HepG2 (cell line): ENCODE measurements at regions not wholly inside any gene's neighbourhood (a gene's known extent, or its start where the extent isn't known, plus 50 kb on each side); places are given as distances from the start of the nearest gene placed in this dataset.

Source experiments
- GABPA ChIP-seq, 2 experiments: IDR thresholded peaks; 2 replicates each; pipeline ENCODE4 v1.6.1; 2011 to 2016; ENCODE audit warnings: low read depth in 2 of 2, low read length in 1 of 2, missing biosample characterization in 1 of 2, missing genetic modification characterization in 1 of 2
- HCFC1 ChIP-seq: fragments of 150-350 bp; IDR thresholded peaks from 2 replicates; pipeline ENCODE4 v1.6.1; 2014; ENCODE audit warnings: low read depth, low read length
- HNRNPK ChIP-seq: fragments of 200-400 bp; formaldehyde crosslinking; IDR thresholded peaks from 2 replicates; pipeline ENCODE4 v1.6.1; 2018; ENCODE audit warnings: low read length, low read depth, moderate library complexity, mild to moderate bottlenecking; ENCODE audit not compliant: poor library complexity, severe bottlenecking
- MTF2 ChIP-seq: sonication (generic); formaldehyde crosslinking; IDR thresholded peaks from 2 replicates; pipeline ENCODE4 v1.5.0; 2020; ENCODE audit warnings: missing genetic modification reagents, borderline replicate concordance
- SOX13 ChIP-seq, 3 experiments: fragments of 450-650 bp in 1 of 3; sonication (generic) in 1 of 3; formaldehyde crosslinking in 1 of 3; IDR thresholded peaks in 2 of 3; conservative IDR thresholded peaks in 1 of 3; 2 replicates each; pipeline versions ENCODE4 v1.5.0 to v1.6.1; 2016 to 2020; ENCODE audit warnings: antibody characterized with exemption in 1 of 3, mild to moderate bottlenecking in 1 of 3, missing compliant biosample characterization in 1 of 3, missing genetic modification reagents in 1 of 3, moderate library complexity in 1 of 3
- SP140L ChIP-seq: sonication (generic); formaldehyde crosslinking; IDR thresholded peaks from 2 replicates; pipeline ENCODE4 v1.4.0; 2020; ENCODE audit warnings: missing genetic modification reagents, borderline replicate concordance
- TCF12 ChIP-seq, 2 experiments: fragments of 450-650 bp in 1 of 2; sonication (generic) in 1 of 2; formaldehyde crosslinking in 1 of 2; IDR thresholded peaks; 2 replicates each; pipeline versions ENCODE4 v1.6.1 to v1.8.0; 2017 to 2022; ENCODE audit warnings: antibody characterized with exemption in 1 of 2, mild to moderate bottlenecking in 1 of 2, missing genetic modification reagents in 1 of 2, moderate library complexity in 1 of 2
- TCF7 ChIP-seq: sonication (generic); IDR thresholded peaks from 2 replicates; pipeline ENCODE4 v1.6.1; 2016; ENCODE audit warnings: antibody characterized with exemption, low read depth
- ZBTB3 ChIP-seq: sonication (generic); formaldehyde crosslinking; IDR thresholded peaks from 2 replicates; pipeline ENCODE4 v1.4.0; 2020; ENCODE audit warnings: low read depth, mild to moderate bottlenecking, moderate library complexity, missing genetic modification reagents, borderline replicate concordance
- TF ChIP-seq, protein P1 (sequence below): sonication (generic); formaldehyde crosslinking; IDR thresholded peaks from 2 replicates; pipeline ENCODE4 v1.5.0; 2020; ENCODE audit warnings: mild to moderate bottlenecking, missing genetic modification reagents, moderate library complexity
- TF ChIP-seq, protein P2 (sequence below): IDR thresholded peaks from 2 replicates; pipeline ENCODE4 v1.6.1; 2012; ENCODE audit warnings: inconsistent platforms
- TF ChIP-seq, protein P3 (sequence below): sonication (generic); formaldehyde crosslinking; conservative IDR thresholded peaks from 2 replicates; pipeline ENCODE4 v1.4.0; 2020; ENCODE audit warnings: missing genetic modification reagents
- TF ChIP-seq, protein P4 (sequence below): IDR thresholded peaks from 2 replicates; pipeline ENCODE4 v1.6.1; 2016

DNA sequence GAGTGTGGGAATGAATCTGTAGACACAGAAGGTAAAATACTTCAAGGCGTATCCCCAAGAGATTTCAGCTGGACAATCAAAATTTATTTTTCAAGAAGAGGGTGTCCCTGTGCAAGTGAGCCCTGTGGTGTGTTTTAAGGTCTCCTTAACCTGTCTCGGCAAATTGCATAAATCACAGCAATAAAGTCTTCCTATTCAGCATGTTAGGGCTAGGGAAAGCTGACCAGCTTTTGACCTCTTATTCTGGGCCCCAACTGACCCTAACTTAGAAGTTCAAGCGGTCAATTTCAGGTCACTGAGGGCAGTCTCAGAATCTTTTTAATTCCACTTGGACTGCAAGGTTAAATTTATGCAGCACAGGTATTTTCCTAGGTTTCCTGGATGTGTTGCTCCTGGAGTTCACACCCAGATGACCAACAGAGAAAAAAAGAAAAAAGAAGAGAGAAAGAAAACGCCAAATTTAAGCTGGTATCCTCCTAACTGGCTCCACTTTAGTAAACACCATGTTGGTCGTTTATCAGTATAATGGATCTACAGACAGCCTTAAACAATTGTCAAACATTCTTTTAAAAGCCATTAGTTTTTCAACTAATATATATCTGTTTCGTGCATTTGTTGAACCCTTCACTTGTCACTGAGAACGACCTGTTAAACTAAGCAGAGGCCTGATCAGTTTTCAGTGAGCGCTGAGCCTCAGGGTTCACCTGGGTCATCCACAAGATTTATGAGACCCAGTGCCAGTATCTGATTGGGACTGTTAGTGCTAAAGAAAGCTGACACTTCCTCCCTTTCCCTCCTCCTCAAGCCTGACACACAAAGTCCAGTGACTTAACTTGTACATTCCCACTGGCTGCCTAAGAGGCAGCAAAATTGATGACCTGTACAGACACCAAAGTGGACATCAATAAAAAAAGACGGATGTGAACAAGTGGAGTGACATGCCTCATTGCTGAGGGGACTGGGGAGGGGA, 546.1 kb downstream of the NR2F1-AS1 start:
- TF ChIP-seq, protein P1, sequence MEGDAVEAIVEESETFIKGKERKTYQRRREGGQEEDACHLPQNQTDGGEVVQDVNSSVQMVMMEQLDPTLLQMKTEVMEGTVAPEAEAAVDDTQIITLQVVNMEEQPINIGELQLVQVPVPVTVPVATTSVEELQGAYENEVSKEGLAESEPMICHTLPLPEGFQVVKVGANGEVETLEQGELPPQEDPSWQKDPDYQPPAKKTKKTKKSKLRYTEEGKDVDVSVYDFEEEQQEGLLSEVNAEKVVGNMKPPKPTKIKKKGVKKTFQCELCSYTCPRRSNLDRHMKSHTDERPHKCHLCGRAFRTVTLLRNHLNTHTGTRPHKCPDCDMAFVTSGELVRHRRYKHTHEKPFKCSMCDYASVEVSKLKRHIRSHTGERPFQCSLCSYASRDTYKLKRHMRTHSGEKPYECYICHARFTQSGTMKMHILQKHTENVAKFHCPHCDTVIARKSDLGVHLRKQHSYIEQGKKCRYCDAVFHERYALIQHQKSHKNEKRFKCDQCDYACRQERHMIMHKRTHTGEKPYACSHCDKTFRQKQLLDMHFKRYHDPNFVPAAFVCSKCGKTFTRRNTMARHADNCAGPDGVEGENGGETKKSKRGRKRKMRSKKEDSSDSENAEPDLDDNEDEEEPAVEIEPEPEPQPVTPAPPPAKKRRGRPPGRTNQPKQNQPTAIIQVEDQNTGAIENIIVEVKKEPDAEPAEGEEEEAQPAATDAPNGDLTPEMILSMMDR: no peak
- no peak for TF ChIP-seq SOX13 (IDR thresholded peaks at IDR 0.05)
- TF ChIP-seq SOX13 (CRISPR knock-in tag; conservative IDR thresholded peaks at IDR 0.05 in 1 of 2, IDR thresholded peaks at IDR 0.05 in 1 of 2): no peak
- TF ChIP-seq, protein P2, sequence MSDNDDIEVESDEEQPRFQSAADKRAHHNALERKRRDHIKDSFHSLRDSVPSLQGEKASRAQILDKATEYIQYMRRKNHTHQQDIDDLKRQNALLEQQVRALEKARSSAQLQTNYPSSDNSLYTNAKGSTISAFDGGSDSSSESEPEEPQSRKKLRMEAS: no peak
- no peak for TF ChIP-seq HNRNPK
- no peak for TF ChIP-seq TCF12 (IDR thresholded peaks at IDR 0.05)
- TF ChIP-seq TCF12 (CRISPR knock-in tag; IDR thresholded peaks at IDR 0.05): no peak
- no peak for TF ChIP-seq ZBTB3 (CRISPR knock-in tag)
- no peak for TF ChIP-seq GABPA (IDR thresholded peaks at IDR 0.05; ENCODE audit: low read depth, low read length)
- no peak for TF ChIP-seq GABPA (CRISPR knock-in tag; IDR thresholded peaks at IDR 0.05; ENCODE audit: low read depth)
- TF ChIP-seq SP140L (CRISPR knock-in tag): no peak
- TF ChIP-seq TCF7: no peak
- TF ChIP-seq, protein P3, sequence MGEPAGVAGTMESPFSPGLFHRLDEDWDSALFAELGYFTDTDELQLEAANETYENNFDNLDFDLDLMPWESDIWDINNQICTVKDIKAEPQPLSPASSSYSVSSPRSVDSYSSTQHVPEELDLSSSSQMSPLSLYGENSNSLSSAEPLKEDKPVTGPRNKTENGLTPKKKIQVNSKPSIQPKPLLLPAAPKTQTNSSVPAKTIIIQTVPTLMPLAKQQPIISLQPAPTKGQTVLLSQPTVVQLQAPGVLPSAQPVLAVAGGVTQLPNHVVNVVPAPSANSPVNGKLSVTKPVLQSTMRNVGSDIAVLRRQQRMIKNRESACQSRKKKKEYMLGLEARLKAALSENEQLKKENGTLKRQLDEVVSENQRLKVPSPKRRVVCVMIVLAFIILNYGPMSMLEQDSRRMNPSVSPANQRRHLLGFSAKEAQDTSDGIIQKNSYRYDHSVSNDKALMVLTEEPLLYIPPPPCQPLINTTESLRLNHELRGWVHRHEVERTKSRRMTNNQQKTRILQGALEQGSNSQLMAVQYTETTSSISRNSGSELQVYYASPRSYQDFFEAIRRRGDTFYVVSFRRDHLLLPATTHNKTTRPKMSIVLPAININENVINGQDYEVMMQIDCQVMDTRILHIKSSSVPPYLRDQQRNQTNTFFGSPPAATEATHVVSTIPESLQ (CRISPR knock-in tag): no peak
- no peak for TF ChIP-seq HCFC1
- TF ChIP-seq, protein P4, sequence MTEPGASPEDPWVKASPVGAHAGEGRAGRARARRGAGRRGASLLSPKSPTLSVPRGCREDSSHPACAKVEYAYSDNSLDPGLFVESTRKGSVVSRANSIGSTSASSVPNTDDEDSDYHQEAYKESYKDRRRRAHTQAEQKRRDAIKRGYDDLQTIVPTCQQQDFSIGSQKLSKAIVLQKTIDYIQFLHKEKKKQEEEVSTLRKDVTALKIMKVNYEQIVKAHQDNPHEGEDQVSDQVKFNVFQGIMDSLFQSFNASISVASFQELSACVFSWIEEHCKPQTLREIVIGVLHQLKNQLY (CRISPR knock-in tag): no peak
- no peak for TF ChIP-seq MTF2
